ENCODE measurements at regions not wholly inside any gene's neighbourhood (a gene's known extent, or its start where the extent isn't known, plus 50 kb on each side); places are given as distances from the start of the nearest gene placed in this dataset.

DNA sequence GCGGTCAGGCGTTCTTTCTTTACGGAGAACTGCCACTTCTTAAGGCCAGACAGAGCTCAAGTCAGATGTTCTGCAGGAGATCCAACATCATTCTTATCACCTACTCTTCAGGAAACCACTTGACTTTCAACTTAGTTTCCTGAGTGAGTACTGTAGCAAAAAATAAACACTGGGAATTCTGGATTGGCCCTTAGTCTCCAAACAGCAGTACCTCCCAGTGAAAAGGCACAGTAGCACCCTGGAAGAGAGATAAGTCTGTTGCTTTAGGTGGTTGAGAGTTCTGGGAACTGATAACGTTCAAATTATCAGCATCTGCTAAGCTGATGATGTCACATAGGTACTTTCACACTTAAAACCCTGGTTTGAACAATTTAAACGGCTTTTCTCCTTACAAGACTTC is 971.8 kb upstream of the TENM4 start:
- no peak for DNase-seq (ENCODE audit: low read depth in 2 of 2, low spot score in 1 of 2)

DNA sequence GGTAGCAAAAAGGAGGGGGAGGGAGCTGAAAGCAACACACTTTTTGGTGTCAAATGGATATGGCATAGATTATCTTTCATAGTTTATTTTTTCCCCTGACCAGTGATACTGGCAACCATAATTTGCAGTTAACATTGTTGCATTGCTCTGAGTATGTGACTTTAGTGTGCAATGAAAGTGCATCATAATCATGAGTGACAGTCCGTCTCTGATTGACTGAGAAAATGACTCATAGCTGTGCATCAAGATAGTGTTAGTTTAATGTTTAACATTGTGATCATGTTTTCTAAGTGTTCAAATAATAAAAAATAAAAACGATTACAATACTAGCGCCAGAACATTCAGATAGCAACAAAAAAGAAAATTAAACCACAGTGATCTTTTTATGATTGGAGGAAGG is 952.4 kb upstream of the TENM4 start:
- DNase-seq (ENCODE audit: low read depth in 2 of 2, low spot score in 1 of 2), result no peak

DNA sequence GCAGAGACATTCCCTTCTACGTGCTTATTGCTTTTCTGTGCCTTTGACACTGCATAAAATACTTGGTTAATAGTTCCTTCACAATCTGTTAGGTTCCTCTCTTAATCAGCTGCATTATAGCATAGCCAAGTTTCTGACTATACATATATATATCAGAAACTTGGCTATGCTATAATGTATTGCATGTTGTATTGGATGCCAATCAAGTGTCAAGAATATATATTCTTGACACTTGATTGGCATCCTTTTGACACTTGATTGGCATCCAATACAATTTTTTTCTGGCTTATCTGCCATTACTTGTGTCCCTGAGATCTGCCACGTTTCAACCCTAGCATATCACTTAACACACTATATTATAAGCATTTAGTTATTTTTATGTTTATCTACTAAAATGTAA is 949.7 kb upstream of the TENM4 start:
- DNase-seq (ENCODE audit: low read depth in 2 of 2, low spot score in 1 of 2), result no peak

- DNase-seq (ENCODE audit: low read depth in 2 of 2, low spot score in 1 of 2), result no peak
Observed at GRCh38 chr11:80388536-80388935, 947.7 kb upstream of the TENM4 start.

DNA sequence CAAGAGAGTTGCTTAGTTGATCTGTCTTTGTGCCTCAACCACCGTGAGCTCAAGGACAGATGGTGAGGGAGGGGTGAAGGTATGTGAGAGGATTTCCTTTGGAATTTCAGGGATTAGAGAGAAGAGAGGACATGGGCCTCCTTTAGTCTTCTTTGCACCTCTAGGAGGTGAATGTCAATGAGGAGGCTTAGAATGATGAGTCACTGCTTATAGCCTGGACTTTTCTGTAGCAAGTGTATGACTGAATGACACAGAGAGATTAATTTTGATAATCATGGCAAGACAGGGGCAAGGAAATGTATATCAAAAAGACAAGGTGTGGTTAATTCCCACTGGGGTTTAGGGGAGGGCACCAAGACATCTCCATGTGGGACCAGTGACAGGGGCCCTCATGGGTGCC is 947.3 kb upstream of the TENM4 start:
- no peak for DNase-seq (ENCODE audit: low read depth in 2 of 2, low spot score in 1 of 2)

DNA sequence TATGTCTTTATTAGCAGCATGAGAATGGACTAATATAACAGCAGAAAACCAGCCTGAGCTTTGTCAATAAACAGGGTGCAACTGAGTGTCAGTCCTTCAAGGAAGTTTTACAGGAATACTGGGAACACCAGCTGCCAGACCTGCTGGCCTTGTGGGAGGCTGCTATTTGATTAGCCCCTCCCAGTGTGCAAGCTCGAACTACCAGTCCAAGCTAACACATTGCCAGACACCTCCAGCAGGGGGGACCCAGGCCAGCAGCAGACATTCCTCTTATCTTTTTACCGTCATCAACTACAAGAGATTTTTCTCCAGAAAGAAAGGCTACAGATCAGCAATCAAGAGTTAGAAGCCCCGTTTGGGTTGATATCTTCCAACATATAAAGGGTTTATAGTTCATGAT is 942.8 kb upstream of the TENM4 start:
- no peak for DNase-seq (ENCODE audit: low read depth in 2 of 2, low spot score in 1 of 2)

GRCh38 chr11:80379620-80380278 is 938.9 kb upstream of the TENM4 start:
- DNase-seq (ENCODE audit: low read depth in 2 of 2, low spot score in 1 of 2), result no peak

DNA sequence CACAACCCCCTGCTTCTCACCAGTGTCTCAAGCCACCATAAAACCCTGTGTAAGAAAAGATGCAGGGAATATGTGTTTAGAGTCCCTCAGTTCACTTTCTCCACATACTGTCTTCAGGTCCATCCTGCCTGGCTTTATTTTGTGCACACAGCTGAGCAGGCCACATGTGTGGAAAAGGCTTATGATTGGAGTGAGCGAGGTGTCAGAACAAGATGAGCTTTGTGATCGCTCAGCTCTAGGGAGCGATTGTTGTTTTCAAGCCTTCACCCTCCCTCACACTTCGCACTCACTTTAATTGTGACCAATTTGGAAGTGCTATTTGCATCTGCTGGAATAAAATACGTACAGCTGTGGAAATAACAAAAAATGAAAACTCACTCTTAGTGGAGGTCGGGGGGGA is 931.1 kb upstream of the TENM4 start:
- DNase-seq (ENCODE audit: low read depth in 2 of 2, low spot score in 1 of 2), result no peak

- no peak for DNase-seq (ENCODE audit: low read depth in 2 of 2, low spot score in 1 of 2)
Observed at GRCh38 chr11:80365980-80366379, 925.1 kb upstream of the TENM4 start.

- no peak for DNase-seq (ENCODE audit: low read depth in 2 of 2, low spot score in 1 of 2)
Observed at GRCh38 chr11:80365076-80365725, 924.4 kb upstream of the TENM4 start.

- no peak for DNase-seq (ENCODE audit: low read depth in 2 of 2, low spot score in 1 of 2)
Observed at GRCh38 chr11:80362563-80363340, 921.9 kb upstream of the TENM4 start.

DNA sequence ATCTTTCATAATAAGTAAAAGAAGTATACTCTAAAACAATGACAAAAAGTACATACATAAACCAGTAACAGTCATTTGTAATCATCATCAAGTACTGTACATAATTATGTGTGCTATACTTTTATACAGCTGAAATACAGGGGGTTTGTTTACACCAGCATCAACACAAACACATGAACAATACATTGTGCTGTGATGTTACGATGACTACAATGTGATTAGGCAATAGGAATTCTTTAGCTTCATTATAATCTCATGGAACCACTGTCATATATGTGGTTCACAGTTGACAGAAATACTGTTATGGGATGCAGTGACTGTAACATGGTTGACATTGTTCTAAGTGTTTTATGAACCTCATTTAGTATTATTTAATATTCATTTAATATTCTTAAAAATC is 914.4 kb upstream of the TENM4 start:
- no peak for DNase-seq (ENCODE audit: low read depth in 2 of 2, low spot score in 1 of 2)

- no peak for DNase-seq (ENCODE audit: low read depth in 2 of 2, low spot score in 1 of 2)
Observed at GRCh38 chr11:80350541-80350940, 909.7 kb upstream of the TENM4 start.

- no peak for DNase-seq (ENCODE audit: low read depth in 2 of 2, low spot score in 1 of 2)
Observed at GRCh38 chr11:80349997-80350396, 909.2 kb upstream of the TENM4 start.

DNA sequence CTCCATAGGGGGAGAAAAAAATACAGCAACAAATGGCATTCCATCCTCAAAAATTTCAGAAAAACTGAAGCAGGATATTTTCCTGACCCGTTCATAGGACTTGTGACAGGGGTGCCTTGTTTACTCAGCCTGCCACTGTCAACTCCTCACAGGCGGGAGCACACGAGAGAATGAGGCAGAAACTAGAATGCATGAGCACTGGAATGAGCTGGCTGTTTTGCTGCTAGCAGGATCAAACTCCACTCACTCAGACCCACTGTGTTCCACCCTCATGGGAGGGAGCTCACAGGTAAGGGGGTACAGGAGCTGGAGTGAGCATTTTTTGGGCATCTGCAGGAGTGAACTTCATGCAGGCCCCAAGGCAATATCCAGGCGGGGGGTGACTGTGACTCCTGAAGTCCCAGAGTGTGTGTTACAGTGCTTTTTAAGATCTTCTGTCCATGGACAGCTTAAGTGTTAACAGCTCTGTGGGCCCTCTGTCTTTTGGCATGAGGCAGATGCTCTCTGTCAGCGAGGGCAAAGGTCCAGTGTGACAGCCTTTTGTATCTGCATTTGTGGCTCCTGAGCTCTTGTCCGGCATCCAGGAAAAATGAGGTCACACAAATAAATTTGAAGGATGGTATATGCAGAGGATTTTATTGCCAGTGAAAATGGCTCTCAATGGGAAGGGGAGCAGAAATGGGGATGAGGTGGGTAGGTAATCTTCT is 905.7 kb upstream of the TENM4 start:
- no peak for DNase-seq (ENCODE audit: low read depth in 2 of 2, low spot score in 1 of 2)

GRCh38 chr11:80343436-80343835 is 902.6 kb upstream of the TENM4 start:
- no peak for DNase-seq (ENCODE audit: low read depth in 2 of 2, low spot score in 1 of 2)

GRCh38 chr11:80338231-80338630 is 897.4 kb upstream of the TENM4 start:
- no peak for DNase-seq (ENCODE audit: low read depth in 2 of 2, low spot score in 1 of 2)

DNA sequence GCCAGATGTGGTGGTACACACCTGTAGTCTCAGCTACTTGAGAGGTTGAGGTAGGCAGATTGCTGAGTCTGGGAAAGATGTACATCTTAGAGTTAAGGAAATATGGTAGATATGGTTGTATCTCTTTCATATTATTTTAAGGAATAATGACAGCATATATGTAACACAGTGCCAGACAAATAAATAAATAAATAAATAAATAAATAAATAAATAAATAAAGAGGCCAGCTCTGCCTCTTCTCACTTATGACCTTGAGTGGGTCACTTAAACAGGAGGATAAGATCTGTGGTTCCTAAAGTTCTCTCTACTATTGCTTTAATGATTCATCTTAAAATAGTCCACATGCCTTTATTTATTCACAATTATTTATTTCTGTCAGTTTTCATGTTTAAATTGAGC is 890.9 kb upstream of the TENM4 start:
- DNase-seq (ENCODE audit: low read depth in 2 of 2, low spot score in 1 of 2), result no peak

DNA sequence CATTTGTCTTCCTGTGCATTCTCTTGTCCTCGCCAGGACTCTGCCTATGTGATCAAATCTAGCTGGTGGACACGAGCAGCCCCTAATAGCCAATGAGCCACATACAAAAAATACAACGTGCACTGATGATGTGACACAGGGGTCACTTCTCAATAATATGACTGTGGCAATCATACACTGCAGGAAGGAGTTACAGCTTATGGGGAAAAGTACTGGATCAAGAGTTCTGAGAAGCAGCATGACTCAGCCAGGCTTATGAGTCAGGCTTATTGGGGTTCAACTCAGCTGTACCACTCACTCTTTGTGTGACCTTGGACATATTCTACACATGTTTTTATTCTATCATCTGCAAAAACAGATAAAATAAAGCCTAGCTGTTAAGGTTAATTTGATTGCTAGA is 889.4 kb upstream of the TENM4 start:
- DNase-seq (ENCODE audit: low read depth in 2 of 2, low spot score in 1 of 2), result no peak

DNA sequence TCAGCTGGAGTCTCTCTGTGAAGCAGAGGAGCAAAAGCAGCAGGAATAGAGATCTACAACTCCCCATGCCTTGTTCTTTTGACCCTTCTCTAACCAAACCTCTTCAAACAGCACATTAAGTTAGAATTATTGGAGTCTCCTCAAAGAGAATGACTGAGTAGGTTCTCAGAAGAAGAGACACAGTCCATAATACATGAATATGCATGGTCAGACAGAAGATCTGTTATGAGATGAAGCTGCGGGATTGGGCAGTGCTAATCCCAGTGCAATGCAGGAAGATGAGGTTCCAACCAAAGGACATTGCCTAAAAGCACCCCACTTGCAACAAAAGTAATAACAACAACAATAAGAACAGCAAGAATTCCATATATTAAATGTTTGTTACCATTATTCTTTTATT is 887.9 kb upstream of the TENM4 start:
- DNase-seq (ENCODE audit: low read depth in 2 of 2, low spot score in 1 of 2), result no peak

DNA sequence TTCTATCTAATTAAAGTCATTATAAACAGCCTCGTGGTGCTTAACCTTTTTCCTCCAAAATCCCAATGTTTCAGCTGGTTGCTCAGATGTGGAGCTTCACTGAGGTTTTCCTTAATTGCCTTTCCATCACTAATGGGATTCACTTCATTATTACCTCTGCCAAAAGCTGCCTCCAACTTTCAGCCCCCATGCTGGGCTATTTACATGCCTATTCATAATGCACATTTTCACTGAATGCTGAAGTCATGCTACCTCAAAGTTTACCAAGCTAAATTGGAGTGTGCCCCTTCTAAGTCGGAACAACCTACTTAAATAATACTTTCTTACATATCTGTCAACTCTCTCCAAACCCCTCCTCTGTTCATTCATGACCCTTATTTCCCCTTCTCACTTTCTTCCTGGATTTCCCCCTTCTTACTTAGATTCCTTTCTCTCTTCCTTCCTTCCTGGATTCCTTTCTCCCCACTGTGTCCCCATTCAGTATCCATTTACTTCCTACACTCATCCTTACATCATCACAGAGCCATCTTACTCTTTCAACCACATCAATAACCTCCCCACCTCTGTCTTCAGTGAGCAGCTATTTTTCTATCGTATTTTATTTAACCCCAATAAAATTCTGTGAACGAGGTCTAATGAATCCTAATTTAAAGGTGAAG is 887.3 kb upstream of the TENM4 start:
- DNase-seq (ENCODE audit: low read depth in 2 of 2, low spot score in 1 of 2), result no peak
